HepG2 (cell line): ENCODE measurements at regions not wholly inside any gene's neighbourhood (a gene's known extent, or its start where the extent isn't known, plus 50 kb on each side); places are given as distances from the start of the nearest gene placed in this dataset.

ENCODE experiments used
- ATAC-seq: fragments of 200-7000 bp; cut with Tn5 transposase; 3 replicates; pipeline ENCODE4 v1.9.1; 2020; ENCODE audit warnings: mild to moderate bottlenecking, moderate library complexity
- BruUV-seq: library from RNA; stranded (reverse); fragments of 400-500 nt; replicated peaks from 2 replicates; lab custom pipeline; 2021; lab: Mats Ljungman, UMichigan
- CTCF ChIA-PET: fragments of 300-600 bp; formaldehyde crosslinking; extraction: SDS; loops from one replicate; lab custom pipeline; 2021; ENCODE audit warnings: low total read pairs, inconsistent platforms, low intra/inter-chr PET ratio; lab: Yijun Ruan, JAX
- POLR2A ChIA-PET: fragments of 350-600 bp; sonication (Branson Sonifier 250); formaldehyde crosslinking; loops from one replicate; lab custom pipeline; 2020; ENCODE audit warnings: antibody characterized with exemption, inconsistent platforms; lab: Yijun Ruan, JAX
- DNase-seq: peaks from one replicate; pipeline ENCODE4 v3.0.0-alpha.2; 2015; ENCODE audit warnings: low spot score
- FAIRE-seq: peaks from 3 replicates; lab custom pipeline; 2011; peaks lifted over from hg19 to GRCh38; lab: Jason Lieb, UNC
- H2AFZ ChIP-seq: one replicate; pipeline ENCODE4 v1.6.1; 2011; ENCODE audit warnings: low read length, inconsistent platforms
- H3K27ac ChIP-seq: fragments of 300-600 bp; 3 replicates; pipeline ENCODE4 v1.8.0; 2011; ENCODE audit warnings: mixed run types, mild to moderate bottlenecking, mixed read lengths, low read length, inconsistent platforms; ENCODE audit not compliant: insufficient read depth; ENCODE audit errors: extremely low read length
- H3K27me3 ChIP-seq, 2 experiments: fragments of 200-600 bp in 1 of 2; 2 replicates in 1 of 2; 3 replicates in 1 of 2; pipeline versions ENCODE4 v1.6.0 to v1.8.0; 2011; ENCODE audit warnings: low read length in 2 of 2, mild to moderate bottlenecking in 2 of 2, moderate library complexity in 2 of 2, inconsistent platforms in 1 of 2; ENCODE audit not compliant: insufficient read depth in 2 of 2, control insufficient read depth in 1 of 2
- H3K36me3 ChIP-seq, 2 experiments: fragments of 200-600 bp in 1 of 2; replicated peaks in 1 of 2; 2 replicates in 1 of 2; 3 replicates in 1 of 2; pipeline versions ENCODE4 v1.5.1 to v1.8.0; 2011; ENCODE audit warnings: low read length in 2 of 2, inconsistent platforms in 1 of 2; ENCODE audit not compliant: insufficient read depth in 2 of 2, control insufficient read depth in 1 of 2
- H3K4me1 ChIP-seq: 2 replicates; pipeline ENCODE4 v1.5.1; 2012; ENCODE audit warnings: low read length, inconsistent platforms; ENCODE audit not compliant: insufficient read depth
- H3K4me2 ChIP-seq: 2 replicates; pipeline ENCODE4 v1.6.0; 2011; ENCODE audit warnings: low read depth, low read length, inconsistent platforms
- H3K4me3 ChIP-seq, 3 experiments: fragments of 200-600 bp in 1 of 3; sonication (generic), shearing (Covaris generic) in 1 of 3; replicated peaks in 1 of 3; 2 replicates each; pipeline ENCODE4 v1.5.1; 2011 to 2016; ENCODE audit warnings: low read length in 3 of 3, inconsistent platforms in 2 of 3, low read depth in 2 of 3, mild to moderate bottlenecking in 2 of 3, control low read depth in 1 of 3, mixed read lengths in 1 of 3; ENCODE audit not compliant: insufficient read depth in 1 of 3
- H3K79me2 ChIP-seq: one replicate; pipeline ENCODE4 v1.6.1; 2011; ENCODE audit warnings: low read length, inconsistent platforms; ENCODE audit not compliant: insufficient read depth
- H3K9ac ChIP-seq: 2 replicates; pipeline ENCODE4 v1.6.0; 2011; ENCODE audit warnings: mild to moderate bottlenecking, low read depth, low read length, inconsistent platforms; ENCODE audit not compliant: insufficient read depth
- H3K9me3 ChIP-seq: 2 replicates; pipeline ENCODE4 v1.5.1; 2012; ENCODE audit warnings: mild to moderate bottlenecking, low read length
- H4K20me1 ChIP-seq: 2 replicates; pipeline ENCODE4 v1.6.0; 2011; ENCODE audit warnings: inconsistent platforms, mild to moderate bottlenecking, low read length, moderate library complexity; ENCODE audit not compliant: insufficient read depth
- ATF7 ChIP-seq, 2 experiments: fragments of 450-650 bp in 1 of 2; sonication (generic) in 1 of 2; formaldehyde crosslinking in 1 of 2; IDR thresholded peaks; 2 replicates each; pipeline versions ENCODE4 v1.4.0 to v1.6.1; 2016 to 2020; ENCODE audit warnings: antibody characterized with exemption in 1 of 2, mild to moderate bottlenecking in 1 of 2, missing genetic modification reagents in 1 of 2
- CREB1 ChIP-seq, 2 experiments: fragments of 450-650 bp in 1 of 2; IDR thresholded peaks; 2 replicates each; pipeline ENCODE4 v1.6.1; 2016 to 2017; ENCODE audit warnings: control low read depth in 1 of 2, mild to moderate bottlenecking in 1 of 2, missing compliant biosample characterization in 1 of 2, missing genetic modification characterization in 1 of 2
- DNMT1 ChIP-seq: sonication (generic); formaldehyde crosslinking; IDR thresholded peaks from 2 replicates; pipeline ENCODE4 v1.5.1; 2020; ENCODE audit warnings: mild to moderate bottlenecking, missing genetic modification reagents
- MAFF ChIP-seq: IDR thresholded peaks from 2 replicates; pipeline ENCODE4 v1.6.1; 2011; ENCODE audit warnings: low read depth, low read length, improper control_type of control experiment
- MAFK ChIP-seq, 2 experiments: IDR thresholded peaks in 1 of 2; conservative IDR thresholded peaks in 1 of 2; 2 replicates each; pipeline ENCODE4 v1.6.1; 2011; ENCODE audit warnings: improper control_type of control experiment in 2 of 2, low read length in 2 of 2
- MTA1 ChIP-seq: sonication (generic); formaldehyde crosslinking; IDR thresholded peaks from 2 replicates; pipeline ENCODE4 v1.4.0; 2020; ENCODE audit warnings: missing genetic modification reagents, mild to moderate bottlenecking, borderline replicate concordance
- MTF2 ChIP-seq: sonication (generic); formaldehyde crosslinking; IDR thresholded peaks from 2 replicates; pipeline ENCODE4 v1.5.0; 2020; ENCODE audit warnings: missing genetic modification reagents, borderline replicate concordance
- PAF1 ChIP-seq: IDR thresholded peaks from 2 replicates; pipeline ENCODE4 v1.6.1; 2016; ENCODE audit warnings: missing genetic modification reagents, missing compliant biosample characterization
- THYN1 ChIP-seq: sonication (generic); formaldehyde crosslinking; IDR thresholded peaks from 2 replicates; pipeline ENCODE4 v1.8.1; 2023; ENCODE audit warnings: low read depth, mild to moderate bottlenecking, moderate library complexity, missing genetic modification reagents, borderline replicate concordance
- ZNF747 ChIP-seq: sonication (generic); formaldehyde crosslinking; IDR thresholded peaks from 2 replicates; pipeline ENCODE4 v1.8.1; 2023; ENCODE audit warnings: missing genetic modification reagents, mild to moderate bottlenecking, borderline replicate concordance
- WGBS: methylation state at CpG from one replicate; pipeline ENCODE4 v1.1.6; 2017; ENCODE audit warnings: low lambda C conversion rate; 5-methylcytosine and 5-hydroxymethylcytosine counted together
- in situ Hi-C: cut with HindIII; loops from 2 replicates; pipeline ENCODE4 v1.10.0; 2017; ENCODE audit warnings: low pct_unique_long_range_greater_than_20kb; ENCODE audit not compliant: extremely low pct_ligation_motif_present
- intact Hi-C: fragments of 100-400 bp; cut with micrococcal nuclease; formaldehyde crosslinking; loops from one replicate; pipeline ENCODE4 v1.10.0; 2022; ENCODE audit not compliant: unreplicated experiment

DNA sequence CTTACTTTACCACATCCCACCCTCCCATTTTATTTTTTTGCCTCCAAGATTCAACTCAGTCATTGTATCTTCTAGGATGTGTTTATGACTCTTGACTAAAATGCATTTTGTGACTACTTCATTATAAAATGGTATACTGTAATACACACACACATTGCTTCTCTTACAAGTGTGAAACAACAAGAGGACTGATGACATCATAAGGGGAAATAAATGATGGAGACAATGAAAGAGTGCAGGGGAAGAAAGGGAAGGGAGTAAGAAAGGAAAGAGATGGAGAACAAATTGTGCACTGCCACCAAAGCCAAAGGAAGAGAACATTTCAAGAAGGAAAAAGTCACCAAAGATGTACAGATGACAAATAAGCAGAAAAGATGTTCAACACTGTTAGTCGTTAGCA lies 102.6 kb downstream of the CD164 start:
- ATAC-seq (no peak), FAIRE-seq (no peak), DNase-seq (no peak)
- in situ Hi-C loops, result no loop called here
- ChIA-PET POLR2A (no interaction called here), CTCF (no interaction called here)
- H3K9ac ChIP-seq, result no peak overlapping the region
- H3K4me1 ChIP-seq, result no peaks in the 10 kb centered on the region
- intact Hi-C loops, result no loop called here
- TF ChIP-seq MTA1 (no peak), CREB1 (IDR thresholded peaks at IDR 0.05) (peak; percentile 77), CREB1 (CRISPR knock-in tag; IDR thresholded peaks at IDR 0.05) (no peak), ATF7 (IDR thresholded peaks at IDR 0.05) (peak; percentile 87), ATF7 (CRISPR knock-in tag; IDR thresholded peaks at IDR 0.05) (no peak)
- H3K4me2 ChIP-seq, result no peak overlapping the region
- H4K20me1 ChIP-seq, result no peaks in the 10 kb centered on the region
- no TSS peak for BruUV-seq
- WGBS, result 88% methylated on average over 1 of the region's 1 CpG
- H3K4me3 ChIP-seq, result no peak overlapping the region
- H3K36me3 ChIP-seq, result no peaks in the 10 kb centered on the region
- H3K27me3 ChIP-seq, result no peaks in the 10 kb centered on the region
- H3K9me3 ChIP-seq, result no peaks in the 10 kb centered on the region
- no peak overlapping the region for H2AFZ ChIP-seq
- H3K27ac ChIP-seq, result no peak overlapping the region
- H3K79me2 ChIP-seq, result no peaks in the 10 kb centered on the region

DNA sequence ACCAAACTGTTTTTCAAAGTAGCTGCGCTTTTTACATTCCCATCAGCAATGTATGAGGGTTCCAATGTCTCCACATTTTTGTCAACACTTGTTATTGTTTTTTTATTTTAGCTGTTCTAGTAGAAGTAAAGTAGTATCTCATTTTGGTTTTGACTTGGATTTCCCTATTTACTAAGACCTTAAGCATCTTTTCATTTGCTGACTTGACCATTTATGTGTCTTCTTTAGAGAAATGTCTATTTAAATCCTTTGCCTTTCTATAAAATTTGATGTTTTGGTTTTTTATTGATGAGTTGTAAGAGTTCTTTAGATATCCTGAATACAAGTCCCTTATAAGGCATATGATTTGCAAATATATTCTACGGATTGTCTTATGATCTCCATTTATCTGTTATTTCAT lies 110.6 kb downstream of the CD164 start:
- Histone ChIP-seq H3K9me3 (no peaks in the 10 kb centered on the region), H3K27ac (no peak overlapping the region), H3K36me3 (peaks cover 2 to 15% of the 10 kb centered on the region in 2 experiments; a peak in 3 of 5 replicates), H3K79me2 (no peaks in the 10 kb centered on the region), H3K27me3 (no peaks in the 10 kb centered on the region), H3K9ac (no peak overlapping the region), H4K20me1 (no peaks in the 10 kb centered on the region), H3K4me1 (no peaks in the 10 kb centered on the region), H2AFZ (no peak overlapping the region), H3K4me2 (no peak overlapping the region), H3K4me3 (no peak overlapping the region)
- in situ Hi-C loops (no loop called here), intact Hi-C loops (no loop called here)
- ATAC-seq (no peak), FAIRE-seq (no peak), DNase-seq (no peak)
- TF ChIP-seq ZNF747 (CRISPR knock-in tag) (no peak), MAFK (conservative IDR thresholded peaks at IDR 0.05 in 1 of 2, IDR thresholded peaks at IDR 0.05 in 1 of 2; ENCODE audit: low read length in 2 of 2) (peak in 1 of 2 experiments; percentile 52; a peak in 2 of 4 replicates), DNMT1 (no peak), MTF2 (CRISPR knock-in tag) (no peak), THYN1 (no peak), PAF1 (no peak), MAFF (peak; percentile 33; the same call in 1 of the 2 replicates)
- ChIA-PET POLR2A (no interaction called here), CTCF (no interaction called here)
- 98% methylated on average over 2 of the region's 2 CpGs for WGBS
- BruUV-seq, result no TSS peak
